HG03354 (cell line): ENCODE measurements at regions not wholly inside any gene's neighbourhood (a gene's known extent, or its start where the extent isn't known, plus 50 kb on each side); places are given as distances from the start of the nearest gene placed in this dataset.

Experiments
- ATAC-seq: cut with Tn5 transposase; IDR thresholded peaks from one replicate; pipeline ENCODE4 v1.9.1; 2021; ENCODE audit warnings: mild to moderate bottlenecking; ENCODE audit not compliant: unreplicated experiment, poor library complexity, severe bottlenecking

DNA sequence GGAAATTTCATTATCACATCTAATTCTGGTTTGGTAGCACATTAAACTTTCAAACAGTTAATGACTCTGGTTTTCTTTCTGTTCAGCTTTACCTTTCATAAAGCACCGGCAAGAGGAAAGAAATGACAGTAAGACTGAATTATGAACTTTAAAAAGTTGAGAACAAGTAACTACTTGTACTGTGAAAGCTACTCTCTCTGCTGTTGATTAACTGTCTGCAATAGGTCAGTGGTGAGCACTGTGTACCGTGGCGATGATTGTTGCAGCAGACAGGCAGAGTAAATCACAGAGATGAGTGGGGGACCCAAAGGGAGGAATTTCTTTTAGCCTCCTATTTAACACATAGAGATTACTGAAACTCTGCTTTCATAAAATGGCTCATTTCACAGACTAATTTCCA lies 74.0 kb upstream of the MEF2C start:
- no peak for ATAC-seq

DNA sequence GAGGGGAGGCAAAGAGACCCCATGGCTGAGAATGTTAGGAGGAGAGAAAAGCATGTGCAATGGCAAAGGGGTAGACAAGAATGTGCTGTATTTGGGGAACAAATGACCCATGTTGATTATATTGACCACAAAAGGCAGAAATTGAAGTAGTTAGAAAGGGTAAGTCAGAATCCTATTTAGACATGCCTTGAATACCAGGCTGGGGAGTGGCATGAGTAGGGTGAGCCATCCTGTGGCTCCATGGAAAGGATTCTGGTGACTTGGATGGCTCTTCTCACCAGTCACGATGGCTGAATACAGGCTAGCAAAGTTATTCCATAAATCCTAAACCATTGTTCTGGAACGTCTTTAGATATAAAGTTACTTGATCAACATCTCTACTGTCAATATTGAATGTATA lies 73.4 kb upstream of the MEF2C start:
- ATAC-seq = no peak

DNA sequence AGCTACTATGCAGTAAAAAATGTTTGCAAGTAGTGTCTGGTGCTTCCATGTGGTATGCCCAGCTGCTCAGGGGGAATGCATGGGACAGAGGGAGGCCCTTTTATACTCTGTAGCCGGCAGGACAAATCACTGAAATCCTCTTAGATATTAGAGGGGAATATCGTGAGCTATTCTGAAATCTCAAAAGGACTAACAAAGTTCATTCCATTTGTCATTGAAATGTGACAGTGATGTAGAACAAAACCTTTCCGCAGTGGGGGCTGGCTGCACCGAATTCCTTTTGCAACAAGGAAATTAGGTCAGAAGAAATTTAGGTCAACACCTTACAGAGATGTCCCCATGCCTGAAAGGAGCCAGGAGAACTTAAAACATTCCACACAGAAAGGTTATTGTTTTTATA lies 72.4 kb upstream of the MEF2C start:
- no peak for ATAC-seq

DNA sequence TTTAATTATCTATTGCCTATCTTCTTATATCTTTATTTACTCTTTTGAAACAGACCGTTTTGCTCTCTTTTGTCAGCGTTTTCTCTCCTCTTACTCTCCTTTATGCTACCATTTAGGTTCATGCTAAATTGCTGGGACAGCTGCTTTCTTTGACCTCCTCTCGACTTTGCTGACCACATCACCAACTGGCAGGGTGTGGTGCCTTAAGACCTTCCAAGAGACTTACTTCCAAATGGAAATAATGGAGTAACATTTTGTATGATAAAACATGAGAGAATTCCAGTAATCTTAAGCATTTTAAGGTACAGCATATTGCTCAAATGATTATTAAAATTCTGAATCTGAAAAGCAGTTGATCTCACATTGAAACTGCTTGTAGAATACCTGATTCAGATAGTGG lies 71.5 kb upstream of the MEF2C start:
- ATAC-seq = no peak

DNA sequence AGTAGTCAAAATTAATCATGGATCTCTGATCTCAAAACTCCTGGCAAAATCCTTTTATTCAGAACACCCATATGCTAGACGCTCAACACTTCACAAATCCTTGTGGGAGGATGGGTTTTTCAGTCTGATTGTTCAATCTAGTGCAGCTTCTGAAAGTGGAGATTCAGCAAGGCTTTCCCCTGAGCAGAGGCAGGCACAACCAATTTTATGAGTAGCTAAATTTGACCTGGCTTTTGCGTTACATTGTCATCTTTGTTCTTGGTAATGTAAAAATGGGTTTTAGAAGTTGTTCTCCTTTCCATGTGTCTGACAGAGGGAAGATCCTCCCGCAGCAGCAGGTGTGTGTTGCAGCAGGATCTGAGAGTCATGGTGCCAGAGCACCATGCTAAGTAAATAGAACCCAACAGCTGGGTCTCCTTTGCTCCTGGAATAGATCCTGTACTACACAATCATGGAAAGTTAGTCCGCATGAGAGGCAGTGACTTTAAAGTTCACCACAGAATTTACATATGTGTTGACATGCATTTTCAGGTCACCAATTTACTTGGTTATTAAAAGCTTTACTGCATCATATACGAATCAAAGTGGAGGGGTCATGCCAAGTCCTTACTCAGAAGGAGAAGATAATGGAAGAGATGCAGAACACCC lies 70.1 kb upstream of the MEF2C start:
- peak; percentile 66 for ATAC-seq

DNA sequence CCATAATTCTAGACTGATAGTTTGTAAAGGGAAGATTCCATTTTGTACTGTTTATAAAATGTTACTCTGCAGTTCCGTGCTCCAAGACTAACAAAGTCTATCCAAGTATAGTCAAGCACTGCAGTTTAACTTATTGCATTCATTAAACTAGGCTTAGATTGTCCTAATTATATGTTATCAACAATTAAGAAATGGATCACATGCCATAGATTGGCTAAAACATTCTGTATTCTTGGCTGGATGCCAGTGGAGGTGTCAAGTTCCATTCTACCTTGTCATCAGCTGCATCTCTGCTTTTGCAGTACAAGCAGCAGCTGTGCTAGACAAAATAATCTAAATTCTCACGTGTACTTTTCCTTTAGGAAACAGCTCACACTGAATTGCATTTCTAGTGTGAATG lies 69.4 kb upstream of the MEF2C start:
- no peak for ATAC-seq

DNA sequence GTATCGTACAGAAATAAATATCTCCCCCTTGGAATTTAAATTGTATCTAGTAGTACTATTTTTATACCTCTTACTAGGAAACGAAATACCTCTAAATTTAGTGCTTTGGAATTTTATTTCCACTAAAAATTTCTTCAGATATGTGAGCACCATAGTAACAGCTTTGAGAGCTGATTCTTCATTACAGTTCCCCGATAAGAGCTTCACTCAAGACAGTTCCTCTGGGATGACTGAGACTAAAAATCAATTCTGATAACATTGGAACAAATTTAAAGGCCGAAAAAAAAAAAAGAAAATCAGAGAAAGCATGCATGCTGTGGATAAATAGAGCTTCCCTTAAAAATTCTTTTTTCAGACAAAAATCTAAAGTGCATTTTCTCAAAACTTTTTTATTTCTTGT lies 68.5 kb upstream of the MEF2C start:
- no peak for ATAC-seq

DNA sequence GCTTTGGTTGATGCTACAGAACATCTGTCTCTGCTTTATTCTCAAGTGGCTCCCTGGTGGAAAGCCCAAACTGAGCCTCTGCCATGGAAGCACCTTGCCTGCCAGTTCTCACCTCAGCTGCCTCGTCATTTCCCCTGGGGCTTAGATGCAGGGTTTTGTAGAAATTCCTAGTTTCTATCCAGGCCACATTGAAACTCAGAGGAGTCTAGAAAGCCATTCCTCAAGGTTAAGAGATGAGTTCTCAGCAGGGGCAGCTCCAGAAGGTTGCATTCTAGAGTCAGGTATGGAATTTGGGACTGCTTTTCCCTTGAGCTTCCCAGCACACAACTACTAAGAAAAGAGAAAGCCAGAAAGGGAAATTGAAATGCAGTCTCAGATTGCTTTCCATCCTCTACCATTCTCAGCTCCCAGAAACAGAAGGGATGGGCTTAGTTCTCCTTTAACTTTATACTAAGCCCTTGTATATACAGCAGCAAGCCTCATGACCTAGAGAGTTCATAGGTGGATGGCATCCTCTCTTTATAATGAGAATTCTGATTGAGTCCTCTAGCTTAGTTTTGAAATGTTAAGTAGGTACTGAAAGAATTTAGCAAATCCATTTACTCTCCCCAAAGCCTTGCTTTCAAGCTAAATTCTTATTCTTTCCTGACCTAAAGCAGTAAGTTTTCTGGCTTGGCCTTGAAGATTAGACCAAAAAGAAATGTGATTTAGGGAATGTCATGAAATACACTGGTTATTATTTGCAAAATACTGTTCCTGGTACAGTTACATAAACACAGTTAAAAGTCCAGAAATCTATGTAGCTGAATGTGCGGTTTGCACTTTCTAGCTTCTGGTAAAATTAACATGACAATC lies 66.0 kb upstream of the MEF2C start:
- no peak for ATAC-seq

DNA sequence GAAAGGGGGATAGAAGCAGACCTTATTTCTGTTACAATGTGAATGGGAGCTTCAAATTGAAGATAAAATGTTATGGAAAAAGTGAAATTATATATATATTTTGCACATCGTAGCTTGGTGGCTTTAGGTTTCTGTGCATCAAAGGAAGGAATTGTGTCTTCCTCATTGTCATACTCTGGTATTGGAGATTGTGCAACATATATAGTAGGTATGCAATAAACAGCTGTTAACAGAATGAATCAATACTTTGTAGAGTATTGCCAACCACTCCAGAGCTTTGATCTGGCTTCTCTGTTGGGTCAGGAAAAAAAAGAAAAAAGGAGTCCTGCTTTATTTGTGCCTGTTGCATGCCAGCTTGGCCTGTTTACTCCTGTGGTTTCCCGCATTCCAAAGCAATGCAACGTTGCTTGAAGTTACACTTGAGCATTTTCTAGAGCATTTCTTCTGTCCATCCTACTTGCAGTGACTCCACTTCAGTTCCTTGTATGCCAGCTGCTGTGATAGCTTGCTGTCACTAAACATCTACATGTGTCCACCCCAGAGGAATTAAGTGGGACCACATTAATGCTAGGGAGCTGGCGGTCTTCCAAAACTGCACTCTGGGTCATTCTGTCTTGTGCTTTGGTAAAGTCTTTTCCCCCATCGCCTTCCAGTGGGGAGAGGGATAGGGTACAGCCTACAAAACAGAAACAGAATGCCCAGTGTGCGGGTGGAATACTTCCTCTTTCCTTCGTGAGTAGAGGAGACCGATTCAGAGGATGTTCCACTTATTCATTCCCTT lies 62.0 kb upstream of the MEF2C start:
- ATAC-seq = no peak

DNA sequence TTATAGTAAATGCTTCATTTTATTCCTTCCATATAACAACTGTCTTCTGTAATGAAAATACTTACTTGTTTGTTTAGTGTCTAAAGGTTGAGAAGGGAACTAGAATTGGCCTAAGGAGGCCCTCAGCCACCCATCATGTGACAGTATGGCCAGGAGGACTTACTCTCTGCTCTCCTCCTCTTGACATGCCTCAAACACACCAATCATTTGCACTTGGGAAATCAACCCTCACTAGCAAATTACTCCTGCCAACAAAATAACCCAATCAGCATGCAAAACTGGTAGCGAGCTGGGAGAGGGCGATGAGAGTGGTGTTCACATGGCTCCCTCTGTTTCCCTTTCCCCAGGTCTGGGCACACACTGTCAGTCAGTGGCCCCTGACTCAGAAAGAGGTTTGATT lies 58.6 kb upstream of the MEF2C start:
- no peak for ATAC-seq

DNA sequence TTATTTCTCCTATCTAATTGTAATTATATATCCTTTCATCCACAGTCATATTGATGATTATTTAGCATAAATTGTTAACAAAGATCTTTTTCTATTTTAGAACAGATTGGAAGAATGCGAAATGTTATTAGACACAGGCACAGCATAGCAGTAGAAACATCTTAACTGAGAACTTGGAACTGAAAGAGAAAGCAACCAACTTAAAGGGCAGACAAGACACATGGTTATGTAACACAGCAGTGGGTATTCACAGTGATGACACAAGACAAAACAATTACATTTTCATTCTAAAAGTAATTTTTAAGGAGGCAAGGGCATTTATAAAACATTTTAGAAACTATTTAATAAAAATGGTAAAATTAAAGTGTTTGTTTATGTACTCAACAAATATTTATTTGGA lies 57.7 kb upstream of the MEF2C start:
- peak; percentile 86 for ATAC-seq

DNA sequence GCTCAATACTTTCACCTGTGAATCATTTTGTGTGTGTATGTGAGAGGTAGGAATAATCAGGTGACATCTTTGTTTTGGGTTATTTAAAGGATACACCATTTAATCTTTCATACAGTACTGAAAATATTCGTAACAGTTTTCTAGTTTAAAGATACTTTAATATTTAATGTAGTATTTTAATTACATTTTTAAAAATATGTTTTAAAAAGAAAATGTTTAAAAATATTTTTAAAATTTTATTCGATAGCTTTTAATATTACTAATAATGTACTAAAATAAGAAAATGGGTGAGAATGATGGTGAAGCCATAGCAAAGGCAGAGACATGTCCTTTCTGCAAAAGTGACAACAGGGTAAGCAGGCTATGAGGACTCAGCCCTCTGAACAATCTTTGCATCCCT lies 56.3 kb upstream of the MEF2C start:
- no peak for ATAC-seq

DNA sequence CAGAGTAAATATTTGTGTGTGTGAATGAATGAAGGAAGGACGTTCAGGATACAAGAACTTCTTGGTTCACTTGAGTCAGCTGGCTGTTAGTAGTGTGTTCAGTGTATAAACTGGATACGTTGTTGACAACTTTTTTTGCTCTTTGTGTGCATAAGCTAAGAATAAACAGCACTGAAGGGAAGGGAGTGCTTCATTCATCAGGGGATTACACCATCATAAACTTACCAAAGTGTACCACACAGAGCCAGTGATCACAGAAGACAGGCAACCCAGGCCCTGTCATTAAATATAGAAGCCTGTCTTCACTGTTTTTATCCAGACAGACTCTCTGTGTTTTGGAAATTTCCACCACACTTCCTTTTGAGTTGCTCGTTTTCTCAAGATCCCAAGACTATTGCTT lies 55.5 kb upstream of the MEF2C start:
- no peak for ATAC-seq

DNA sequence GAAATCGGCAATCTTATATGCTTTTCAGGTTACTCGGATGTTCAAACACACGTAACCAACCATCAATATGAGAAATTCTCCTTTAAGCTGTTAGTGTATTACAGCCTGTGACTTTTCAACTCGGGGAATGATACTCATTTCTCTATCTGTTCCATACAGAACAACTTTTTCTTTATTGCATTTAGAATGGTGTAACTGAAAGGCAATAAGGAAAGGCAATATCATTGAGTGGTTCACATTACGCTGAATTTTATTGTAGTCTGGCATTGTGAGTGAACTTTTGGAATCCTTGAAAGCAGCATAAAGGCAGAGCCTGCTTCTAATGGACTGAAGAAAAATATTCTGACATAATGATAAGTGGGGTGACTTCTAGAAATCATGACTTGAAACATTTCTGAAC lies 54.4 kb upstream of the MEF2C start:
- no peak for ATAC-seq

DNA sequence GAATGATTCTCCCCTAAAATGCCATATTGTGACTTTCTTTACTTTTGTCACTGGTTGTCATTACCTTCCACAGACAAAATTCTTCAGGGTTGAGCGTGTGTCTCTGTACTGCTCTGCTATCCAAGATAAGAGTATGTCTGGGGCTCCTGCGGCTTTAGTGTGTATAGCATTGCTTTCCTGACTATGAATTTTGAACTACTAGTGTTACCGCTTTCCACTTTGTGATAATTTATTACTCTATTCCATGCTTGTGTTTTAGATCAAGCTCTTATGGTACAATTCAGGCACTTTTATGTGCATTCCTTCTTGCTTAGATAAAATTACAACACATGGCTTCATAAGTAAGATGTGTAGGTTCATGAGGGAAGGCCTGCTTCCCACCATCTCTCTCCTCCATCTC lies 51.5 kb upstream of the MEF2C start:
- ATAC-seq = no peak
